Activated CD8-positive, alpha-beta memory T cell treated with anti-CD3 and anti-CD28 coated beads for 1 hour (primary cell): ENCODE measurements at regions not wholly inside any gene's neighbourhood (a gene's known extent, or its start where the extent isn't known, plus 50 kb on each side); places are given as distances from the start of the nearest gene placed in this dataset.
"Not testable (repeated sequence)": the region's sequence is repeated elsewhere in the genome, so short reads cannot be mapped to it uniquely, and the experiment has no call there.

Experiments used
- DNase-seq, 2 donors: peaks; one replicate each; pipeline ENCODE4 v3.0.0-alpha.2; 2020; ENCODE audit warnings: low read depth in 1 of 2; ENCODE audit errors: extremely low read depth in 1 of 2

- no peak for DNase-seq
Observed at GRCh38 chr13:73162912-73163911, 104.4 kb downstream of the KLF5 start.

GRCh38 chr13:73160371-73161031 is 101.7 kb downstream of the KLF5 start:
- not testable (repeated sequence) for DNase-seq

GRCh38 chr13:73158851-73159250 is 100.0 kb downstream of the KLF5 start:
- no peak for DNase-seq

GRCh38 chr13:73157031-73157430 is 98.2 kb downstream of the KLF5 start:
- DNase-seq, result no peak

- no peak for DNase-seq
Observed at GRCh38 chr13:73146707-73147106, 87.9 kb downstream of the KLF5 start.

GRCh38 chr13:73142071-73142470 is 83.3 kb downstream of the KLF5 start:
- no peak for DNase-seq

- no peak for DNase-seq
Observed at GRCh38 chr13:73141292-73141771, 82.5 kb downstream of the KLF5 start.

- no peak for DNase-seq
Observed at GRCh38 chr13:73140801-73141200, 82.0 kb downstream of the KLF5 start.

- no peak for DNase-seq
Observed at GRCh38 chr13:73138638-73139491, 80.1 kb downstream of the KLF5 start.

- DNase-seq, result no peak
Observed at GRCh38 chr13:73138276-73138637, 79.5 kb downstream of the KLF5 start.

- DNase-seq, result no peak
Observed at GRCh38 chr13:73136776-73137175, 78.0 kb downstream of the KLF5 start.

- DNase-seq, result no peak
Observed at GRCh38 chr13:73133531-73133930, 74.7 kb downstream of the KLF5 start.

- no peak for DNase-seq
Observed at GRCh38 chr13:73131247-73131646, 72.4 kb downstream of the KLF5 start.

GRCh38 chr13:73129023-73129422 is 70.2 kb downstream of the KLF5 start:
- no peak for DNase-seq
